Neural cell (in vitro differentiated cells): ENCODE measurements at regions not wholly inside any gene's neighbourhood (a gene's known extent, or its start where the extent isn't known, plus 50 kb on each side); places are given as distances from the start of the nearest gene placed in this dataset.

ENCODE experiments used
- H2AFZ ChIP-seq: fragments of 200-600, 300-800 bp; sonication (generic), shearing (Covaris generic); 2 replicates; pipeline ENCODE4 v1.6.0; 2014; ENCODE audit warnings: low read depth, mild to moderate bottlenecking, antibody characterized with exemption, low read length, moderate library complexity
- H3F3A ChIP-seq: fragments of 200-600 bp; shearing (Covaris generic); 2 replicates; pipeline ENCODE4 v1.6.1; 2016; ENCODE audit warnings: mild to moderate bottlenecking, moderate library complexity, mixed read lengths, antibody characterized with exemption, low read length; ENCODE audit not compliant: insufficient read depth, poor library complexity, severe bottlenecking
- H3K27ac ChIP-seq: fragments of 200-600, 300-800 bp; sonication (generic), shearing (Covaris generic); 2 replicates; pipeline ENCODE4 v1.5.1; 2014; ENCODE audit warnings: mild to moderate bottlenecking, low read length, moderate library complexity
- H3K27me3 ChIP-seq: fragments of 300-800, 200-600 bp; sonication (generic), shearing (Covaris generic); 2 replicates; pipeline ENCODE4 v1.6.0; 2014; ENCODE audit warnings: mild to moderate bottlenecking, low read depth, low read length, moderate library complexity; ENCODE audit not compliant: insufficient read depth
- H3K36me3 ChIP-seq: fragments of 300-800, 200-600 bp; sonication (generic), shearing (Covaris generic); 2 replicates; pipeline ENCODE4 v1.5.1; 2014; ENCODE audit warnings: mild to moderate bottlenecking, antibody characterized with exemption, low read length, moderate library complexity; ENCODE audit not compliant: insufficient read depth
- H3K4me2 ChIP-seq: fragments of 300-800, 200-600 bp; sonication (generic), shearing (Covaris generic); 2 replicates; pipeline ENCODE4 v1.6.0; 2014; ENCODE audit warnings: mild to moderate bottlenecking, low read length
- H3K4me3 ChIP-seq: fragments of 300-800, 200-600 bp; sonication (generic), shearing (Covaris generic); 2 replicates; pipeline ENCODE4 v1.5.1; 2014; ENCODE audit warnings: mild to moderate bottlenecking, low read length, moderate library complexity
- H3K79me2 ChIP-seq: fragments of 200-600 bp; shearing (Covaris generic); replicated peaks from 2 replicates; pipeline ENCODE4 v1.6.0; 2014; ENCODE audit warnings: mild to moderate bottlenecking, low read length, moderate library complexity; ENCODE audit not compliant: insufficient read depth
- H3K9ac ChIP-seq: fragments of 300-800, 200-600 bp; sonication (generic), shearing (Covaris generic); 2 replicates; pipeline ENCODE4 v1.6.1; 2016; ENCODE audit warnings: mild to moderate bottlenecking, low read length, mixed read lengths
- H3K9me2 ChIP-seq: fragments of 200-600 bp; shearing (Covaris generic); 2 replicates; pipeline ENCODE4 v1.6.1; 2016; ENCODE audit warnings: mild to moderate bottlenecking, low read length, mixed read lengths; ENCODE audit not compliant: insufficient read depth
- H3K9me3 ChIP-seq: fragments of 200-600, 300-800 bp; sonication (generic), shearing (Covaris generic); 2 replicates; pipeline ENCODE4 v1.6.1; 2016; ENCODE audit warnings: mild to moderate bottlenecking, mixed run types, low read length, moderate library complexity, mixed read lengths
- H4K20me1 ChIP-seq: fragments of 200-600 bp; shearing (Covaris generic); 2 replicates; pipeline ENCODE4 v1.6.1; 2016; ENCODE audit warnings: mild to moderate bottlenecking, mixed run types; ENCODE audit not compliant: insufficient read depth
- CTCF ChIP-seq: fragments of 450-650 bp; IDR thresholded peaks from 2 replicates; pipeline ENCODE4 v1.5.1; 2014; ENCODE audit warnings: antibody characterized with exemption, mild to moderate bottlenecking, moderate library complexity; ENCODE audit not compliant: poor library complexity, severe bottlenecking
- EP300 ChIP-seq: fragments of 450-650 bp; conservative IDR thresholded peaks from 2 replicates; pipeline ENCODE4 v1.6.1; 2014; ENCODE audit warnings: antibody characterized with exemption, mild to moderate bottlenecking, moderate library complexity; ENCODE audit not compliant: poor library complexity, severe bottlenecking
- EZH2 ChIP-seq: fragments of 200-600, 300-800 bp; shearing (Covaris generic), sonication (generic); IDR thresholded peaks from 2 replicates; pipeline ENCODE4 v1.6.1; 2014; ENCODE audit warnings: antibody characterized with exemption, low read length, borderline replicate concordance, mild to moderate bottlenecking; ENCODE audit not compliant: insufficient read depth, poor library complexity, severe bottlenecking
- MXI1 ChIP-seq: fragments of 450-650 bp; conservative IDR thresholded peaks from 2 replicates; pipeline ENCODE4 v1.6.1; 2014; ENCODE audit warnings: antibody characterized with exemption, mild to moderate bottlenecking; ENCODE audit not compliant: poor library complexity, severe bottlenecking
- POLR2AphosphoS5 ChIP-seq: IDR thresholded peaks from 2 replicates; pipeline ENCODE4 v1.6.1; 2012
- RAD21 ChIP-seq: fragments of 450-650 bp; conservative IDR thresholded peaks from 2 replicates; pipeline ENCODE4 v1.6.1; 2014; ENCODE audit warnings: antibody characterized with exemption, mild to moderate bottlenecking, moderate library complexity
- REST ChIP-seq: IDR thresholded peaks from 2 replicates; pipeline ENCODE4 v1.6.1; 2012; ENCODE audit warnings: borderline replicate concordance
- SMC3 ChIP-seq: fragments of 450-650 bp; conservative IDR thresholded peaks from 2 replicates; pipeline ENCODE4 v1.6.1; 2014; ENCODE audit warnings: antibody characterized with exemption, mild to moderate bottlenecking, moderate library complexity; ENCODE audit not compliant: poor library complexity
- TAF1 ChIP-seq: IDR thresholded peaks from 2 replicates; pipeline ENCODE4 v1.6.1; 2012; ENCODE audit warnings: low read depth

GRCh38 chr2:122412360-122412759, 656.9 kb downstream of the TSN start:
- no peaks in the 10 kb centered on the region for H3K9me3 ChIP-seq
- H4K20me1 ChIP-seq = no peaks in the 10 kb centered on the region
- no peak overlapping the region for H3K4me2 ChIP-seq
- H2AFZ ChIP-seq = no peak overlapping the region
- no peaks in the 10 kb centered on the region for H3K27me3 ChIP-seq
- no peaks in the 10 kb centered on the region for H3K9me2 ChIP-seq
- no peak for TF ChIP-seq EZH2
- TF ChIP-seq RAD21 = no peak
- no peak for TF ChIP-seq EP300
- no peak for TF ChIP-seq SMC3
- no peak for TF ChIP-seq REST
- no peak for TF ChIP-seq TAF1
- no peak for TF ChIP-seq POLR2AphosphoS5
- no peak for TF ChIP-seq MXI1
- TF ChIP-seq CTCF = no peak
- H3K36me3 ChIP-seq = no peaks in the 10 kb centered on the region
- no peak overlapping the region for H3K4me3 ChIP-seq
- H3K27ac ChIP-seq = no peak overlapping the region
- H3F3A ChIP-seq = no peaks in the 10 kb centered on the region
- H3K9ac ChIP-seq = no peak overlapping the region
- no peaks in the 10 kb centered on the region for H3K79me2 ChIP-seq

GRCh38 chr2:122414902-122415301, 659.5 kb downstream of the TSN start:
- no peak overlapping the region for H2AFZ ChIP-seq
- no peak overlapping the region for H3K27ac ChIP-seq
- no peak for TF ChIP-seq EP300
- TF ChIP-seq POLR2AphosphoS5 = no peak
- no peak for TF ChIP-seq TAF1
- no peak for TF ChIP-seq SMC3
- no peak for TF ChIP-seq REST
- TF ChIP-seq EZH2 = no peak

More at GRCh38 chr2:122414902-122415301, 659.5 kb downstream of the TSN start:
- Histone ChIP-seq H3K27me3 (no peaks in the 10 kb centered on the region), H3K9me2 (no peaks in the 10 kb centered on the region), H3F3A (no peaks in the 10 kb centered on the region), H4K20me1 (no peaks in the 10 kb centered on the region), H3K4me3 (no peak overlapping the region), H3K4me2 (no peak overlapping the region), H3K9ac (no peak overlapping the region), H3K9me3 (no peaks in the 10 kb centered on the region), H3K36me3 (no peaks in the 10 kb centered on the region), H3K79me2 (no peaks in the 10 kb centered on the region)
